WTC11 (cell line): ENCODE measurements at regions not wholly inside any gene's neighbourhood (a gene's known extent, or its start where the extent isn't known, plus 50 kb on each side); places are given as distances from the start of the nearest gene placed in this dataset.

ENCODE experiments used
- MAX ChIP-seq: sonication (generic); formaldehyde crosslinking; IDR thresholded peaks from 2 replicates; pipeline ENCODE4 v1.8.0; 2022; ENCODE audit warnings: mild to moderate bottlenecking, missing genetic modification reagents
- NR2C2 ChIP-seq: sonication (generic); formaldehyde crosslinking; IDR thresholded peaks from 2 replicates; pipeline ENCODE4 v1.8.0; 2022; ENCODE audit warnings: mild to moderate bottlenecking, missing genetic modification reagents
- USF2 ChIP-seq: sonication (generic); formaldehyde crosslinking; IDR thresholded peaks from 2 replicates; pipeline ENCODE4 v1.8.1; 2023; ENCODE audit warnings: mild to moderate bottlenecking, missing genetic modification reagents, moderate library complexity
- TF ChIP-seq, protein P1 (sequence below): fragments of 200-600 bp; IDR thresholded peaks from 2 replicates; pipeline ENCODE4 v1.8.0; 2022; ENCODE audit warnings: antibody characterized with exemption
- TF ChIP-seq, protein P2 (sequence below): fragments of 250-450 bp; sonication (Bioruptor Pico); IDR thresholded peaks from 2 replicates; pipeline ENCODE4 v1.9.0; 2021; ENCODE audit warnings: mild to moderate bottlenecking

GRCh38 chr17:55661256-55661758 lies 61.4 kb downstream of the TMEM100 start:
- no peak for TF ChIP-seq NR2C2
- TF ChIP-seq, protein P1, sequence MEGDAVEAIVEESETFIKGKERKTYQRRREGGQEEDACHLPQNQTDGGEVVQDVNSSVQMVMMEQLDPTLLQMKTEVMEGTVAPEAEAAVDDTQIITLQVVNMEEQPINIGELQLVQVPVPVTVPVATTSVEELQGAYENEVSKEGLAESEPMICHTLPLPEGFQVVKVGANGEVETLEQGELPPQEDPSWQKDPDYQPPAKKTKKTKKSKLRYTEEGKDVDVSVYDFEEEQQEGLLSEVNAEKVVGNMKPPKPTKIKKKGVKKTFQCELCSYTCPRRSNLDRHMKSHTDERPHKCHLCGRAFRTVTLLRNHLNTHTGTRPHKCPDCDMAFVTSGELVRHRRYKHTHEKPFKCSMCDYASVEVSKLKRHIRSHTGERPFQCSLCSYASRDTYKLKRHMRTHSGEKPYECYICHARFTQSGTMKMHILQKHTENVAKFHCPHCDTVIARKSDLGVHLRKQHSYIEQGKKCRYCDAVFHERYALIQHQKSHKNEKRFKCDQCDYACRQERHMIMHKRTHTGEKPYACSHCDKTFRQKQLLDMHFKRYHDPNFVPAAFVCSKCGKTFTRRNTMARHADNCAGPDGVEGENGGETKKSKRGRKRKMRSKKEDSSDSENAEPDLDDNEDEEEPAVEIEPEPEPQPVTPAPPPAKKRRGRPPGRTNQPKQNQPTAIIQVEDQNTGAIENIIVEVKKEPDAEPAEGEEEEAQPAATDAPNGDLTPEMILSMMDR: no peak
- no peak for TF ChIP-seq USF2 (CRISPR knock-in tag)
- TF ChIP-seq, protein P2, sequence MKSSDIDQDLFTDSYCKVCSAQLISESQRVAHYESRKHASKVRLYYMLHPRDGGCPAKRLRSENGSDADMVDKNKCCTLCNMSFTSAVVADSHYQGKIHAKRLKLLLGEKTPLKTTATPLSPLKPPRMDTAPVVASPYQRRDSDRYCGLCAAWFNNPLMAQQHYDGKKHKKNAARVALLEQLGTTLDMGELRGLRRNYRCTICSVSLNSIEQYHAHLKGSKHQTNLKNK: no peak
- TF ChIP-seq MAX (CRISPR knock-in tag): no peak
